ENCODE measurements at regions not wholly inside any gene's neighbourhood (a gene's known extent, or its start where the extent isn't known, plus 50 kb on each side); places are given as distances from the start of the nearest gene placed in this dataset.

- TF ChIP-seq TAF1 (IDR thresholded peaks at IDR 0.05; ENCODE audit: borderline replicate concordance, low read depth, low read length) (no peak), POLR2A (IDR thresholded peaks at IDR 0.05; ENCODE audit: low read depth, low read length) (no peak), POLR2AphosphoS5 (IDR thresholded peaks at IDR 0.05; ENCODE audit: low read depth, low read length) (no peak)
- DNase-seq (ENCODE audit: insufficient read length) (peak; percentile 2), FAIRE-seq (peak; percentile 77)
These were observed 333.9 kb upstream of the LMO3 start for GRCh38 chr12:16939871-16940306.

GRCh38 chr12:16927259-16927658, 321.3 kb upstream of the LMO3 start:
- no peak for TF ChIP-seq POLR2AphosphoS5 (IDR thresholded peaks at IDR 0.05; ENCODE audit: low read depth, low read length)
- TF ChIP-seq TAF1 (IDR thresholded peaks at IDR 0.05; ENCODE audit: borderline replicate concordance, low read depth, low read length), result no peak
- no peak for FAIRE-seq
- no peak for DNase-seq (ENCODE audit: insufficient read length)

GRCh38 chr12:16920451-16920850, 314.5 kb upstream of the LMO3 start:
- DNase-seq (ENCODE audit: insufficient read length) (no peak), FAIRE-seq (no peak)

GRCh38 chr12:16919551-16919950, 313.6 kb upstream of the LMO3 start:
- DNase-seq (ENCODE audit: insufficient read length) (no peak), FAIRE-seq (no peak)
- TF ChIP-seq TAF1 (IDR thresholded peaks at IDR 0.05; ENCODE audit: borderline replicate concordance, low read depth, low read length) (no peak), POLR2AphosphoS5 (IDR thresholded peaks at IDR 0.05; ENCODE audit: low read depth, low read length) (no peak), POLR2A (IDR thresholded peaks at IDR 0.05; ENCODE audit: low read depth, low read length) (no peak)

More at GRCh38 chr12:16920451-16920850, 314.5 kb upstream of the LMO3 start:
- no peak for TF ChIP-seq POLR2A (IDR thresholded peaks at IDR 0.05; ENCODE audit: low read depth, low read length)
- TF ChIP-seq TAF1 (IDR thresholded peaks at IDR 0.05; ENCODE audit: borderline replicate concordance, low read depth, low read length), result no peak
- TF ChIP-seq POLR2AphosphoS5 (IDR thresholded peaks at IDR 0.05; ENCODE audit: low read depth, low read length), result no peak

GRCh38 chr12:16914853-16915252, 308.9 kb upstream of the LMO3 start:
- no peak for FAIRE-seq
- TF ChIP-seq POLR2A (IDR thresholded peaks at IDR 0.05; ENCODE audit: low read depth, low read length), result no peak
- TF ChIP-seq POLR2AphosphoS5 (IDR thresholded peaks at IDR 0.05; ENCODE audit: low read depth, low read length), result no peak
- TF ChIP-seq TAF1 (IDR thresholded peaks at IDR 0.05; ENCODE audit: borderline replicate concordance, low read depth, low read length), result no peak
- DNase-seq (ENCODE audit: insufficient read length), result no peak

GRCh38 chr12:16913832-16914490, 308.0 kb upstream of the LMO3 start:
- DNase-seq (ENCODE audit: insufficient read length), result no peak
- TF ChIP-seq POLR2A (IDR thresholded peaks at IDR 0.05; ENCODE audit: low read depth, low read length), result no peak
- no peak for TF ChIP-seq POLR2AphosphoS5 (IDR thresholded peaks at IDR 0.05; ENCODE audit: low read depth, low read length)
- TF ChIP-seq TAF1 (IDR thresholded peaks at IDR 0.05; ENCODE audit: borderline replicate concordance, low read depth, low read length), result no peak
- FAIRE-seq, result no peak

GRCh38 chr12:16901946-16902345, 296.0 kb upstream of the LMO3 start:
- TF ChIP-seq POLR2A (IDR thresholded peaks at IDR 0.05; ENCODE audit: low read depth, low read length), result no peak
- no peak for TF ChIP-seq POLR2AphosphoS5 (IDR thresholded peaks at IDR 0.05; ENCODE audit: low read depth, low read length)
- TF ChIP-seq TAF1 (IDR thresholded peaks at IDR 0.05; ENCODE audit: borderline replicate concordance, low read depth, low read length), result no peak
- no peak for FAIRE-seq
- DNase-seq (ENCODE audit: insufficient read length), result no peak

- FAIRE-seq, result no peak
- DNase-seq (ENCODE audit: insufficient read length), result no peak
- no peak for TF ChIP-seq POLR2A (IDR thresholded peaks at IDR 0.05; ENCODE audit: low read depth, low read length)
- TF ChIP-seq TAF1 (IDR thresholded peaks at IDR 0.05; ENCODE audit: borderline replicate concordance, low read depth, low read length), result no peak
- TF ChIP-seq POLR2AphosphoS5 (IDR thresholded peaks at IDR 0.05; ENCODE audit: low read depth, low read length), result no peak
These were observed 287.5 kb upstream of the LMO3 start for GRCh38 chr12:16893426-16893825.

GRCh38 chr12:16891673-16892072, 285.7 kb upstream of the LMO3 start:
- no peak for DNase-seq (ENCODE audit: insufficient read length)
- no peak for TF ChIP-seq POLR2A (IDR thresholded peaks at IDR 0.05; ENCODE audit: low read depth, low read length)
- no peak for TF ChIP-seq TAF1 (IDR thresholded peaks at IDR 0.05; ENCODE audit: borderline replicate concordance, low read depth, low read length)
- TF ChIP-seq POLR2AphosphoS5 (IDR thresholded peaks at IDR 0.05; ENCODE audit: low read depth, low read length), result no peak
- no peak for FAIRE-seq

GRCh38 chr12:16884819-16885218, 278.9 kb upstream of the LMO3 start:
- FAIRE-seq (no peak), DNase-seq (ENCODE audit: insufficient read length) (no peak)
- TF ChIP-seq POLR2A (IDR thresholded peaks at IDR 0.05; ENCODE audit: low read depth, low read length), result no peak
- TF ChIP-seq TAF1 (IDR thresholded peaks at IDR 0.05; ENCODE audit: borderline replicate concordance, low read depth, low read length), result no peak
- no peak for TF ChIP-seq POLR2AphosphoS5 (IDR thresholded peaks at IDR 0.05; ENCODE audit: low read depth, low read length)

- DNase-seq (ENCODE audit: insufficient read length) (no peak), FAIRE-seq (no peak)
- TF ChIP-seq TAF1 (IDR thresholded peaks at IDR 0.05; ENCODE audit: borderline replicate concordance, low read depth, low read length), result no peak
- TF ChIP-seq POLR2AphosphoS5 (IDR thresholded peaks at IDR 0.05; ENCODE audit: low read depth, low read length), result no peak
- no peak for TF ChIP-seq POLR2A (IDR thresholded peaks at IDR 0.05; ENCODE audit: low read depth, low read length)
These were observed 278.1 kb upstream of the LMO3 start for GRCh38 chr12:16884056-16884455.

- TF ChIP-seq POLR2AphosphoS5 (IDR thresholded peaks at IDR 0.05; ENCODE audit: low read depth, low read length) (no peak), TAF1 (IDR thresholded peaks at IDR 0.05; ENCODE audit: borderline replicate concordance, low read depth, low read length) (no peak), POLR2A (IDR thresholded peaks at IDR 0.05; ENCODE audit: low read depth, low read length) (no peak)
- FAIRE-seq (no peak), DNase-seq (ENCODE audit: insufficient read length) (no peak)
These were observed 276.1 kb upstream of the LMO3 start for GRCh38 chr12:16881986-16882570.

All from GM12892 (cell line).